Heart left ventricle (tissue), 13 donors: ENCODE measurements at regions not wholly inside any gene's neighbourhood (a gene's known extent, or its start where the extent isn't known, plus 50 kb on each side); places are given as distances from the start of the nearest gene placed in this dataset.

Experiments used
- POLR2A ChIP-seq, 2 donors: fragments of 450-650 bp; IDR thresholded peaks; one replicate each; pipeline ENCODE4 v1.6.1; 2017; ENCODE audit warnings: antibody characterized with exemption in 2 of 2, mild to moderate bottlenecking in 2 of 2, moderate library complexity in 2 of 2
- TF ChIP-seq, protein P1 (sequence below), 12 donors: fragments of 200-600 bp; sonication (generic) in 4 of 12; IDR thresholded peaks; one replicate each; pipeline versions ENCODE4 v1.5.0 to v1.8.0; 2018 to 2022; ENCODE audit warnings: antibody characterized with exemption in 12 of 12, mild to moderate bottlenecking in 5 of 12
- donor health status: ischemic (EF 13 %, LVEDD 7.1; RV severe dilation, severe dysfunction).
- donor health status: DM: no; HTN: yes; CAD: no.
- donor health status: DM: no; HTN: no; CAD: no.
- donor health status: ischemic (EF 25% LVEDD 6.9; RV normal size, moderate dysfunction).
- donor health status: ischemic (EF 25% LVEDD 5.7; RV mildly dilated, moderate dysfunction).
- donor health status: ischemic (EF 35%, LVEDD 5.7; RV mildly dilated, moderate dysfunction).
- donor health status: nonischemic (EF 11% LVEDD 7.7; RV severe dilation, severe dysfunction).
- donor health status: DM: yes; HTN: yes; CAD: no.
- donor health status: PGD.
- donor health status: ischemic (EF 29% LVEDD 5.4; RV normal size, mild dysfunction).
- donor health status: nonischemic (EF 23%, LVEDD 6.1; RV moderate dilation, normal function).

DNA sequence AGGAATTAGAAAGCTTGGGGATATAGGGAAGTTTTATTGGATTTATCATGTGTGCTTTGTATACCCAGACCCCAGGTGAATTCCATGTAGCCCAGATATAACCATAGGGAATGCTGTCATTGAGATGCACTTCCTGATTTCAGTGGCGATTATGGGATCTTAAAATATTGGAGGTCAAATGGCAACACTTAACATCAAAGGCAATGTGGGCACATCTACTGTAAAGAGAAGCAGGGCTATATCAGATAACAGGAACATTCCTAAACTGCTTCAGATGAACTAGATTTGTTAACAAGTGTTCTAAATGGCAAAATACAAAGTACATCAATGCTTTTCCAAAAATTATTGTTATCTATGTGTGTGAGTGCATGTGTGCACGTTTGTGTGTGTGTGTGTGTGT is 883.5 kb upstream of the EDIL3 start:
- TF ChIP-seq POLR2A (IDR thresholded peaks at IDR 0.05) = no peak
- TF ChIP-seq, protein P1, sequence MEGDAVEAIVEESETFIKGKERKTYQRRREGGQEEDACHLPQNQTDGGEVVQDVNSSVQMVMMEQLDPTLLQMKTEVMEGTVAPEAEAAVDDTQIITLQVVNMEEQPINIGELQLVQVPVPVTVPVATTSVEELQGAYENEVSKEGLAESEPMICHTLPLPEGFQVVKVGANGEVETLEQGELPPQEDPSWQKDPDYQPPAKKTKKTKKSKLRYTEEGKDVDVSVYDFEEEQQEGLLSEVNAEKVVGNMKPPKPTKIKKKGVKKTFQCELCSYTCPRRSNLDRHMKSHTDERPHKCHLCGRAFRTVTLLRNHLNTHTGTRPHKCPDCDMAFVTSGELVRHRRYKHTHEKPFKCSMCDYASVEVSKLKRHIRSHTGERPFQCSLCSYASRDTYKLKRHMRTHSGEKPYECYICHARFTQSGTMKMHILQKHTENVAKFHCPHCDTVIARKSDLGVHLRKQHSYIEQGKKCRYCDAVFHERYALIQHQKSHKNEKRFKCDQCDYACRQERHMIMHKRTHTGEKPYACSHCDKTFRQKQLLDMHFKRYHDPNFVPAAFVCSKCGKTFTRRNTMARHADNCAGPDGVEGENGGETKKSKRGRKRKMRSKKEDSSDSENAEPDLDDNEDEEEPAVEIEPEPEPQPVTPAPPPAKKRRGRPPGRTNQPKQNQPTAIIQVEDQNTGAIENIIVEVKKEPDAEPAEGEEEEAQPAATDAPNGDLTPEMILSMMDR (IDR thresholded peaks at IDR 0.05) = no peak
